ENCODE measurements at regions not wholly inside any gene's neighbourhood (a gene's known extent, or its start where the extent isn't known, plus 50 kb on each side); places are given as distances from the start of the nearest gene placed in this dataset.

- DNase-seq, result peak; percentile 19
Measured at GRCh38 chrX:22666441-22666840, 333.3 kb upstream of the DDX53 start.

- DNase-seq, result no peak
Measured at GRCh38 chrX:22674932-22675331, 324.8 kb upstream of the DDX53 start.

- no peak for DNase-seq
Measured at GRCh38 chrX:22686138-22686541, 313.6 kb upstream of the DDX53 start.

GRCh38 chrX:22689290-22689689, 310.5 kb upstream of the DDX53 start:
- DNase-seq, result no peak

GRCh38 chrX:22690116-22690515, 309.6 kb upstream of the DDX53 start:
- DNase-seq, result no peak

- no peak for DNase-seq
Measured at GRCh38 chrX:22691966-22692565, 307.7 kb upstream of the DDX53 start.

- no peak for DNase-seq
Measured at GRCh38 chrX:22698151-22698550, 301.6 kb upstream of the DDX53 start.

GRCh38 chrX:22699581-22700091, 300.1 kb upstream of the DDX53 start:
- DNase-seq, result no peak

GRCh38 chrX:22712942-22713341, 286.8 kb upstream of the DDX53 start:
- DNase-seq, result no peak

- no peak for DNase-seq
Measured at GRCh38 chrX:22730542-22730941, 269.2 kb upstream of the DDX53 start.

GRCh38 chrX:22737541-22737940, 262.2 kb upstream of the DDX53 start:
- DNase-seq, result no peak

- DNase-seq, result no peak
Measured at GRCh38 chrX:22739276-22739675, 260.5 kb upstream of the DDX53 start.

GRCh38 chrX:22740836-22741235, 258.9 kb upstream of the DDX53 start:
- no peak for DNase-seq

- DNase-seq, result no peak
Measured at GRCh38 chrX:22742174-22742573, 257.6 kb upstream of the DDX53 start.

- no peak for DNase-seq
Measured at GRCh38 chrX:22746081-22746480, 253.7 kb upstream of the DDX53 start.

GRCh38 chrX:22748093-22748999, 251.4 kb upstream of the DDX53 start:
- DNase-seq, result peak; percentile 8

- no peak for DNase-seq
Measured at GRCh38 chrX:22758807-22759481, 240.8 kb upstream of the DDX53 start.

- DNase-seq, result no peak
Measured at GRCh38 chrX:22760513-22761057, 239.2 kb upstream of the DDX53 start.

- DNase-seq, result no peak
Measured at GRCh38 chrX:22788221-22788620, 211.5 kb upstream of the DDX53 start.

GRCh38 chrX:22795671-22796070, 204.1 kb upstream of the DDX53 start:
- DNase-seq, result no peak

GRCh38 chrX:22800360-22800759, 199.4 kb upstream of the DDX53 start:
- DNase-seq, result no peak

- no peak for DNase-seq
Measured at GRCh38 chrX:22800806-22801205, 199.0 kb upstream of the DDX53 start.

- DNase-seq, result no peak
Measured at GRCh38 chrX:22803353-22803752, 196.4 kb upstream of the DDX53 start.
